EL (cell line): ENCODE measurements at regions not wholly inside any gene's neighbourhood (a gene's known extent, or its start where the extent isn't known, plus 50 kb on each side); places are given as distances from the start of the nearest gene placed in this dataset.
"Not testable (repeated sequence)": the region's sequence is repeated elsewhere in the genome, so short reads cannot be mapped to it uniquely, and the experiment has no call there.

Experiments used
- DNase-seq: peaks from one replicate; pipeline ENCODE4 v3.0.0-alpha.2; 2016

DNA sequence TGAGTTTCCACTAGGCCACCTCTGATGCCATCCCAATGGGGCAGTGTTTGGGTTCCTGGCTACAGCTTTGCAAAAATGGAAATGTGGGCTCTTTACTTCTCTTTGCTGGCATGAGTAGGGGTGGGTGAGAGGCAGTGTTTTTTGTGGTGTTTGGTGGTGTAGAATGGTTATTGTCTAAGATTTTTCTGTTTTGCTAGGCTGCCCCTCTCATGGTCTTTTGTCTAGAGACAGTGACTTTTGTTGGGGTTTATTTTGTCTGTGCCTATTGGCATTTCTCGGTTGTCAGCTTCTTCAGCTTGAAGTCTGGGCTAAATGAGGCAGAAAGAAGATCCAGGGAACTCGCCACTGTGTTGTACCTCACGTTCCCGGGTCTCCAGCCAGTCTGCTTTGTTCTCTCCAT is 112.1 kb downstream of the CENPF start:
- DNase-seq, result no peak

DNA sequence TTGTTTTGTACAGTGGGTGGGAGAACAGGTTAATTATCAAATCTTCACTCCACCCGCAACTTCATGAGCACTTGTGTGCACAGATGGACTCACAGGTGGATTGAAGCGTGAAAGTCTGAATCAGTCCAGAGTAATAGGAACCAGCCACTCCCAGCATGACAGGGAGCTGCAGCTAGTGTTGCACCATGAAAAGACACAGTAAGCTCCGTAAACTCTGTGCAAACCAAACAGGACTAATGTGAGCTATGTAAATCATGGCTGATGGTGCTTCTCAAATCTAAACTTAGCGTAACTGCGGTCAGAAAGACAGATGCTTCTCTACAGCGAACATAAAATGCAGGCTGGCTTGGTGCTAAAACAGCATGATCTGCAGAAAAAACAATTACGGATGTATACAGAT is 114.4 kb downstream of the CENPF start:
- no peak for DNase-seq

DNA sequence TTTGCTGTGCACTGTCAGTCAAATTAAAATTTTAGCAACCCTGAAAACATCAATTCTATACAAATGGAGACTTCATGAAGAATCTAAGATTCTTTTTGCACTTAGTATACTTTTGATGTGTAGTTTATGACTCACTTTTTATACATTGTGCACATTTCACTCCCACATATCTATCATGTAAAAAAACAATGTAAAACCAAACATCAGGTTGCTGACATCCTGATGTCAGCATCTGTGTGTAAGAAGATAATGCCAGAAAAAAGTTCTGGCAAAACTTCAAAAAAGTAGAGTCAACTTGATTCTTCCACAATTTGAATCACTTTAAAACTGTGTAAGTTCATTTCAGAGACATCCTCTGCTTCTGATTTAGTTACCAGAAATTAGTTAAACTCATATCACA is 115.7 kb downstream of the CENPF start:
- peak; percentile 3 for DNase-seq

DNA sequence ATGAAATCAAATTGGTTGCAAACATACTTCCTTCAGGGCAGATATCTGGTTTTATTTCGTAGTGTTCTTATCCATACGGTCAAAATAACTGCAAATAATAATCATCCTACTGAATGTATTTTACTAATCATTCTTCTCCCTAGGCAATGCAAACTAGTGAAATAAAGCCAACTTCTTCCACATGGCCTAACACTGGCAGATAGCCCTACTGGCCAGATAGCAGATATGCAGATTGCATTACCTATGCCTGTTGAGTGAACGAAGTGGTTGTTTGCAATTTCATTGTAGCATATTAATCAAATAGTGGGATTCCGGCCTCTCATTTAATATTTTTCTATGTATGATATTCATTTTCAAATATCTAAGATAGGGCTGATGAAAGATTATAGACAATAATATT is 116.2 kb downstream of the CENPF start:
- DNase-seq, result no peak

DNA sequence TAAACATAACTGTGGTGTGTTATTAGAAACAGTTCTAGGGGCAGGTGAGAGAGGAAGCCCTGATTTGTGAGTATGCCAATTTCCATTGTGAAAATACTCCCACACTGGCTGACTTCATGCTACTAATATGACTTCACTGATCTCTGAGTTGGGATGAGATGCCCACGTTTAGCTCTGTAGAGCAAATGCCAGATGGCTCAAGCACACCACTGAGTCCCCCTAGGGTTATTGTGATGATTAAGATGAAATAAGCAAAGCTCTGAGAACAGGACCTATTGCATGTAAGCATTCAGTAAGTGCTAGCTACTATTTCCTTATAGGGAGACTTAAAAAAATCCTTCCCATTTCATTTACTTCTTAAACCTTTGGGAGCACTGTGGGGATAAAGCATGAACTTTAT is 117.6 kb downstream of the CENPF start:
- peak; percentile 6 for DNase-seq

DNA sequence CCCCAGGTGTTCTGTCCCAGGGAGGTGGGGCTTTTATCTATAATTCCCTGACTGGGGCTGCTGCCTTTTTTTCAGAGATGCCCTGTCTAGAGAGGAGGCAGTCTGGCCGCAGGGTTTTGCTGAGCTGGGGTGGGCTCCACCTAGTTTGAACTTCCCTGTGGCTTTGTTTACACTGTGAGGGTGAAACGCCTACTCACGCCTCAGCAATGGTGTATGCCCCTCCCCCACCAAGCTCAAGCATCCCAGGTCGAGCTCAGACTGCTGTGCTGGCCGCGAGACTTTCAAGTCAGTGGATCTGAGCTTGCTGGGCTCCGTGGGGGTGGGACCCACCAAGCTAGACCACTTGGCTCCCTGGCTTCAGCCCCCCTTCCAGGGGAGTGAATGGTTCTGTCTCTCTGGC is 124.3 kb downstream of the CENPF start:
- no peak for DNase-seq

DNA sequence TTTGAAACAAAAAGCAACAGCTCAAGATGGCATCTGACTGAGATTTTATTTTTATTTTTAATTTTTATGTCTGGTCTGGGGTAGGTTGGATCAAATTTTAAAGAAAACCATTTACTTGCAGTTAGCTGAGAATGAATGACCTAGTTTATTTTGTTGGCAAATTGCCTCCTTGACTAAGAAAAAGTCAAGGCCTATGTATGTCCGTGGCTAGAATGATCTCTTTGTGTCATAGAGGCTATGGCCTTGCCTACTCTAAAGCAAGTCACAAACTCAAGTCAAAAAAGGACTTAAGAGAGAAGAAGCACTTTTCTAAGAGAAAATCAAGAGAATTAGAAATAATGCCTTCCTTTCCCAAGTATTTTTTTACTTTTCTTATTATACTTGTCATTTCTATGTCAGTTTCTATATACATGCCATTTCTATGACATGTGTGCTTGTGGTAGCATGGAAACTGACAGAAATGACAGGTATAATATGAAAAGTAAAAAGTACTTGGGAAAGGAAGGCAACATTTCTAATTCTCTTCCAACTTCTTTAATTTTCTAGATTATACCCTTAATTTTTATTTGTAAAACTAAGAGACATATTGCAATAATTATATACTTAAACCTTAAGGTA is 136.7 kb downstream of the CENPF start:
- DNase-seq, result no peak

DNA sequence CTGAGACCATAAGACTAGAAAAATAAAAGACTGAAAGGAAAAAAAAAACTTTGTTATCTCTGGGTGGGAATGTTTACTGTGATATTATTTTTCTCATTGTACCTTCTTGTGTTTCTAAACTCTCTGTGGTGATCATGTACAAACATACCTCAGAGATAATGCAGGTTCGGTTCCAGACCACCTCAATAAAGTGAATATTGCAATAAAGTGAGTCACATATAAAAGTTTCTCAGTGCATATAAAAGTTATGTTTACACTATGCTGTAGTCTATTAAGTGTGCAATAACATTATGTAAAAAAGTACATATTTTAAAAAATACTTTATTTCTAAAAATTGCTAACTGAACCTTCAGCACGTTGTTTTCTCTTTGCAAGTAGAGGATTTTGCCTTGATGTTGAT is 137.5 kb downstream of the CENPF start:
- no peak for DNase-seq

DNA sequence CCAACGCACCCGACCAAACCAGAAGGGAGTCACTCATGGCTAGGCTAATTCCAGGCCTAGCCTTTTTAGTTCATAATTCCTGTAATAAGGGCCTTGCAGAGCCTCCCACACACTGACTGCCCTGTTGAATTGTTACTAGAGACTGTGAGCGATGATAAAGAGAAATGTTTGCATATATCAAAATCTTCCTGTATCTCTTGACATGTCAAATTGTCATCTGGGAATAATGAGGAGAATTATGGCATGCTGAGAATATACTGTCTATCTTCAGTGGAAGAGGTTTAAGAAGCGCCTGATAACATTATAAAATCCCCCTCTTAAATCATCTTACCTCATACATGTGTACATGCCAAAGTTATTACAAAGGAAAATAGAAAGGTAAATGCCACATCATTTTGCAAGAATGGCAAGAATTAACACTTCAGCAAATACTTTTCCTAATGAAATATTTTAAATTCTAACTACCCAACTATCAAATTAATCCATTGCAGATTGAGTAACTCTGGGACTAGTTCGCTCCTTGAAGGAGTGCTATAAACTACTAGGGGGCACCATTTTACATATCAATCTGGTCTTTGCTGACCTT is 144.1 kb downstream of the CENPF start:
- DNase-seq, result no peak

DNA sequence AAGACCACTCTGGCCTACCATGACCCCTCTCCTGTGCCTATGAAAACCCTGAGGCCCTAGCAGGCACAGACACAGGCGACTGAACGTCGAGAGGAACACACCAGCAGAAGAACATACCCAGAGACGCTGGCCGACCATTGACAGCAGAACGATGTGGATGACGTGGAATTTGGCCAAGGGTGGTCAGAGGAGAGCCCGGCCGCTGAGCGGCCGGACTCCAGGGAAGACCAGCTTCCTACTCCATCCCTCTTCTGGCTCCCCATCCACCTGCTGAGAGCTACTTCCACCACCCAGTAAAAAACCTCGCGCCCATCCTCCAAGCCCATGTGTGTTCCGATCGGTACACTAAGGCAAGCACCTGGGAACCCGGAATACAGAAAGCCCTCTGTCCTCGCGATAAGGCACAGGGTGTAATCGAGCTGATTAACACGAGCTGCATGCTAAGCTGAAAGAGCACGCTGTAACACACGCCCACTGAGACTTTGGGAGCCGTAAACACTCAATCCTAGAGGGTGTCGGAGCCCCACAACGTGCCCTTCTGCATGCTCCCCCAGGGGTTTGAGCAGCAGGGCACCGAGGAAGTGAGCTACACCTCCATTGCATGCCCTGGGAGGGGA is 150.3 kb downstream of the CENPF start:
- no peak for DNase-seq

DNA sequence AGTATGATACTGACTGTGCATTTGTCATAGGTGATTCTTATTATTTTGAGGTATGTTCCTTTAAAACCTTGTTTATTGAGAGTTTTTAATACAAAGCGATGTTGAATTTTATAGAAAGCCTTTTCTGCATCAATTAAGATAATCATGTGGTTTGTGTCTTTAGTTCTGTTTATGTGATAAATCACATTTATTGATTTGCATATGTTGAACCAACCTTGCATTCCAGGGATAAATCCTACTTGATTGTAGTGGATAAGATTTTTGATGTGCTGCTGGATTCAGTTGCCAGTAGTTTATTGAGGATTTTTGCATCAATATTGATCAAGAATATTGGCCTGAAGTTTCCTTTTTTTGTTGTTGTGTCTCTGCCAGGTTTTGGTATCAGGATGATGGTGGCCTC is 158.0 kb downstream of the CENPF start:
- no peak for DNase-seq

DNA sequence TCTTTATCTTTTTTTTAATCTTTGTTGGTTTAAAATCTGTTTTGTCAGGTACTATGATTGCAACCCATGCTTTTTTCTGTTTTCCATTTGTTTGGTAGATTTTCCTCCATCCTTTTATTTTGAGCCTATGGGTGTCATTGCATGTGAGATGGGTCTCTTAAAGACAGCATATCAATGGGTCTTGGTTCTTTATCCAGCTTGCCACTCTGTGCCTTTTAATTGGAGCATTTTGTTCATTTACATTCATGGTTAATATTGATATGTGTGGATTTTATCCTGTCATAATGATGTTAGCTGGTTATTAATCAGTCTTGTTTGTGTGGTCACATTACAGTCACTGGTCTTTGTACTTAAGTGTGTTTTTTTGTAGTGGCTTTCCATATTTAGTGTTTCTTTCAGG is 159.9 kb downstream of the CENPF start:
- DNase-seq, result no peak

DNA sequence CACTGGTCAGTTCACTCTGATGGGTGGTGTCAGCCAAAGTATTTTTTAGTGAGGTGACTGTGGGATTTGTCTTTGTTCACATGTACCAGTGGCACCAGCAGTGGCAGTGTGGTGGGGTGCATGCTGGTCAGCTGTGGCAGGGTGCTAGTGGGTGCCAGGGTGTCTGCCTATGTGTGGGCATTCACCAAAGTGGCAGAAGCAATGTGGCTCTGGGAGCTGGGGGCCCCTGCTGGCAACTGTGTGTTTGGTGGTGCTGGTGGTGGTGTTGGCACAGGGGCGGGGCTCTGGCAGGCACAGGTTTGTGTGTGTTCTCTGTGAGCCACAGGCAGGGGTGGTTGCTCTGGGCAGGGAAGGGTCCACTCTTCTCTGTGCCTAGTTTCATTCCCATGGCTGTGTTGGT is 161.5 kb downstream of the CENPF start:
- no peak for DNase-seq

DNA sequence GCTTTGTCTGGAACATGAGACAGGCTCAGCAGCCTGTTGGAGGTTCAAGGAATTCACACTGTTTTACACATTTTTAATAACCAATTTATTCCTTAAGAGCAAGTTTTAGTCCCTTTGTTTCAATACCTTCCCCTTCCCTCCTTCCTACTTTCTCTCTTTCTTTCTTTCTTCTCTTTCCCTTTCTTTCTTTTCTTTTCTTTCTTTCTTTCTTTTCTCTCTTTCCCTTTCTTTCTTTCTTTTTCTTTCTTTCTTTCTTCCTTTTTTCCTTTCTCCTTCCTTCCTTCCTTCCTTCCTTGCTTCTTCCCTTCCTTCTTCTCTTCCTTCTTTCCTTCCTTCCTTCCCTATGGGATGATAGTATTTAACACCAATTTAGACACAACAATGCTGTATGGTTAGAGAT is 164.2 kb downstream of the CENPF start:
- DNase-seq, result no peak

DNA sequence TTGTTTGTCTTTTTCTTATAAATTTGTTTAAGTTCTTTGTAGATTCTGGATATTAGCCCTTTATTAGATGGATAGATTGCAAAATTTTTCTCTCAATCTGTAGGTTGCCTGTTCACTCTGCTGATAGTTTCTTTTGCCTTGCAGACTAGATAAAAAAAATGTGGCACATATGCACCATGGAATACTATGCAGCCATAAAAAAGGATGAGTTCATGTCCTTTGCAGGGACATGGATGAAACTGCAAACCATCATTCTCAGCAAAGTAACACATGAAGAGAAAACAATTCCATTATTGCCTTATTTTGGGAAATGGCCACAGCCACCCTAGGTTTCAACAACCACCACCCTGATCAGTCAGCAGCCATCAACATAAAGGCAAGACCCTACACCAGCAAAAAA is 166.7 kb downstream of the CENPF start:
- not testable (repeated sequence) for DNase-seq

DNA sequence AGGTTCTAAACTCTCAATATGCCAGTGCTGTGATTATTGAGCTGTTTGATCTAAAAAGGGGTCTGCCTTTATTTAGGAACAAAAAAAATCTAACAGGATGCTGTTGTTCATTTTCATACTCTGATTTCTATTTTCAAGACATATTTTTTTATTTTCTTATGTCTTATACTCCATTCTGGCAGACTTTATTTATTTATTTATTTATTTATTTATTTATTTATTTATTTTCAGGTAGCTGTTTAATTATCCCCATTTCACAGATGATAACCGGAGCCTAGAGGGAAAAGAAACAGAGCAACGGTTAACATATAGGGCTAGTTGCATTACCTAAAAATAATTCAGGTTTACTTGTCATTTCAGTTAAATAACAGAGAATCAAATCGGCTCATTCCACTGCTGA is 174.4 kb downstream of the CENPF start:
- no peak for DNase-seq

DNA sequence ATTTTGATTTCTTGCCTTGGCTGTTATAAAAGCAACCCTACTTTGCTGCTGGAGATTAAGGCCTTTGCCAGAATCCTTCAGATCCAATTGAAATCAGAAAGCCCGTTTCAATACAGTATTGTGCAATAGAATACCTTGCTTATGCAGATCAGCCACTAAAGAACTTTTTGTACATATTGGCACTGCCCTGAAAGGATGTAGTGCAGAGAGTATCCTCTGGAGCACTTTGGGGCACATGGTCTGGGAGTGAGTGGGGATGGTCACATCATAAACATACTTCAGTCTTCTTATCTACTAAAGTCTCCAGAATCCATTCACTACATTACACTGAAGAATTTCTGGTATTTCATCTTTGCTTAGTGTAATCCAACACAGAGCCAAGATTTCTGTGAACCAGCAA is 189.0 kb downstream of the CENPF start:
- peak; percentile 29 for DNase-seq

DNA sequence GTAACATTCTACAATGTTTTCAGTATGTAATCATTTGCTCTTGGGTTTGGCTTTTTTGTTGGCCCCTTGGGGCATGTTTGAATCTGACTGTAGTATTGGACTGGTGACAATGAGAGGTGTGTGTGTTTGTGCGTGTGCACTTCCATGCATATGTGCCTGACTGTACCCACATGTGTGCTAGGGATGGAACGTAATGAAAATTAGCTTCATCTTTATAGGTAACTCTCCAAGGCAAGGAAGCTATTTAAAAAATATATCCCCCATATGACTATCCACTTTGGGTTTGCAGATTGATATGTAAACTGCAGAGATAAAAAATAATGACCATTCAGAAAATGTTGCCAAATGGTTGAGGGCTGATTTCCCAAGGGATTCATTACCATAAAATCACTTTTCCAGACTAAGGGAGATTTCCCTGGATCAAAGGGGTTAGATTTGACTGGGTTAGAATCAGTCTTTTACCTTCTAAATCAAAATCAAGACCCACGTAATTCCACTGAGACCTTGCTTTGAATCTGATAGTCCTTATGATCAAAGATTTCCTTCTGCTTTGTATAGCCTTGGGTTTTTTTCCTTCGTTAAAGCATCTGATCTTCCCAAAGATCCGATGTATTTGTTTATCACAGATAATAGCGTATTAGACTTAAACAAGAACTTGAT is 189.7 kb downstream of the CENPF start:
- DNase-seq, result no peak

DNA sequence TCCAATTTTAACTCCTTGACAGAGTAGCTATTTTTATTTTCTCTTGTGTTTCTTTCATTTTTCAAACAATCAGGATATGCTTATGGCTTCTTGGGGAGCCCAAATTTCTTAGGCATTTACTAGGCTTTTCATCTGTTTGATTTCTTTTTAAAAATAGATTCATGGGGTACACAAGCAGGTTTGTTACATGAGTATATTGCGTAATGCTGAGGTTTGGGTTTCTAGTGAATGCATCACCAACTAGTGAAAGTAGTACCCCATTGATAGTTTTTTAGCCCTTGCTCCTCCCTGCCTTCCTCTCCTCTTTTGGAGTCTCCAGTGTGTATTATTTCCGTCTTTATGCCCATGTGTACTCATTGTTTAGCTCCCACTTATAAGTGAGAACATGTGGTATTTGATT is 190.7 kb downstream of the CENPF start:
- no peak for DNase-seq

DNA sequence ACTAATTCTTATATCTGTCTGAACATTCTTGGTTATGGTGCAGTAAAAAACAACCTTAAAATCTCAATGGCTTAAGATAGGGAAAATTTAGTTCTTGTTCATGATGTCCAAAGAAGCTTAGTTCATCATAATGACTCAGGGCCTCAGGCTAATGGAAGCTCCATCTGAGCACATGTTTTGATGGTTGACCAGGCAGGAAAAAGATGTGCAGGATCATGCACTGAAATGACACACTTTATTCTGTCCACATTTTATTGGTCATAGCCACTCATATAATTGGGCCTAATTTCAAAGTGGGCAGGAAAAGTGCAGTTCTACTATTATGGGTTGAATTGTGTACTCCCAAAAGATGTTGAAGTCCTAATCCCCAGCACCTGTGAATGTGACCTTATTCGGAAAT is 198.2 kb downstream of the CENPF start:
- DNase-seq, result peak; percentile 32

DNA sequence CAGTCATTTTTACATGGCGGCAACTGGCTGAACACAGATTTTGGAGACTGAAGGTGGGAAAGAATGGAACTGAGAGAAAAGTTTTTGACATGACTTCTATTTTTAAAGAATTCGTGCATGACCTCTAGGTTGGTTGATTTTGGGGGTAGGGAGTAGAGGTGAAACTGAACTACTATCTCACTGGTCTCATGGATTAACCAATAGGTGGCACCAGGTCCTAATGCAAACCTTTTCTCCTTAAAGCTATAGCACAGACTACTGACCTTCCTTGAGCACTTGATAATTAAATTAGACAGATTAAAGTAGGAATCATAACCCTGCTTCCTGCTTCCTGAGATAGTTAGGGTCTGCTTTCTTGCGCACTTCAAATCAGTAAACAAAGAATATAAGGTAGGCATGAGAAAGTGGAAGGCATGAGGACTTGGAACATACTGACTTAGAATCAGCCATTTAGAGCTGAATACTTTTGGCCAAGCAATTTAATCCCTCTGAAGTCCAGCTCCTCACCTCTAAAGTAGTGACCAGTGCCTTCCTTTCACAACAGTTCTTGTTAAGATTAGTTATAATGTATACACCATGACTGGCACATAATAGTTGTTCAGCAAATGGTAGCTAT is 206.0 kb downstream of the CENPF start:
- DNase-seq, result peak; percentile 60

DNA sequence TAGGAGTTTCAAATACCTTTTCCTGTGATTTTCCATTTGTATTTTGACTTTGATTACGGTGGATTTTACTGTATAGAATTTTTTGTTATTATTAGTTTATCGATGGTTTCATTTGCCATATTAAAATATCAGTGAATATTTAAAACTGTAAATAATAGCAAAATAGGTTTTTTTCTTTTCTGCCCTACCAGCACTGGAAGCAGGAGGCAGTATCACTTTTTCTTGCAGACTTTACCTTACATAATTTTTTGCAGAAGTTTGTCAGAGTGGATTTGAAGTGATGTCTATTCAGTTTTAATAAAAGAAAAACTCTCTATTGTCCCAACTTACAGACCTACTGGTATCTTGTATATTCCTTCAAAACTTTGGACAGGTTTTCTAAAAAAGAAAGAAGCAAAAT is 213.6 kb downstream of the CENPF start:
- no peak for DNase-seq

DNA sequence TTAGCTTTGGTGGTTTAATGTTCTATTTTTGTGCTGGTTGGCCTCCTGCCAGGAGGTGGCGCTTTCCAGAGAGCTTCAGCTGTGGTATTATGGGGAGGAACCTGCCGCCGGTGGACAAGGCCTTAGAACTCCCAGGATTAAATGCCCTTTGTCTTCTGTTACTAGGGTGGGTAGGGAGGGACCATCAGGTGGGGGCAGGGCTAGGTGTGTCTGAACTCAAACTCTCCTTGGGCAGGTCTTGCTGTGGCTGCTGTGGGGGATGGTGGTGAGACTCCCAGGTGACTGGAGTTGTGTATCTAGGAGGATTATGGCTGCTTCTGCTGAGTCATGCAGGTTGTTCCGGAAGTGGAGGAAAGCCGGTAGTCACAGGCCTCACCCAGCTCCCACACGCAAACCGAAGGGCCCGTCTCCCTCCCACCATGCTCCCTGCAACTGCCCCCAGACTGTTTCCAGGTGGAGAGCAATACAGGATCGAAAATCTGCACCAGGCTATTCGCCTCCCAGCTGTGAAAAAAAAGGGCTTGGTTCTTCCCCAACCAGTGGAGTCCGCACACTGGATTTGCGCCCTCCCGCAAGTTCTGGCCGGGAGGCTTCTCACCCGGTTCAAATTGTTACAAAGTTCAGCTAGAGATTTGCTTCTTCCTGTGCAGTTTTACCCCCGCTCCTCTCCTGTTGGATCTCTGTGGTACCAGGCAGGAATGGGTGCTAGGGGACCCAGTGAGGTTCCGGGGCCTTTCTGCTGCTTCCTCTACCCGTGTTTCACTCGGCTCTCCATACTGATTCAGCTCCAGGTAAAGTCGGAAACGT is 220.5 kb downstream of the CENPF start:
- no peak for DNase-seq
